SK-N-SH (cell line): ENCODE measurements at regions not wholly inside any gene's neighbourhood (a gene's known extent, or its start where the extent isn't known, plus 50 kb on each side); places are given as distances from the start of the nearest gene placed in this dataset.

Source experiments
- CTCF ChIA-PET: fragments of 300-600, 350-600 bp; formaldehyde crosslinking; extraction: SDS; loops from one replicate; lab custom pipeline; 2021; lab: Yijun Ruan, JAX
- POLR2A ChIA-PET: fragments of 350-600 bp; sonication (Branson Sonifier 250); formaldehyde crosslinking; extraction: SDS; loops from one replicate; lab custom pipeline; 2020; ENCODE audit warnings: antibody characterized with exemption, inconsistent platforms; lab: Yijun Ruan, JAX
- DNase-seq: peaks from one replicate; pipeline ENCODE4 v3.0.0; 2012
- H2AFZ ChIP-seq: fragments of 200-600 bp; sonication (generic); 2 replicates; pipeline ENCODE4 v1.8.1; 2016; ENCODE audit warnings: antibody characterized with exemption, mild to moderate bottlenecking, low read depth
- H3F3A ChIP-seq: fragments of 200-600 bp; sonication (generic); replicated peaks from 2 replicates; pipeline ENCODE3; 2016; ENCODE audit warnings: antibody characterized with exemption, mild to moderate bottlenecking; ENCODE audit not compliant: insufficient read depth
- H3K27ac ChIP-seq, 2 experiments: fragments of 200-500 bp in 1 of 2; fragments of 200-600 bp in 1 of 2; sonication (Bioruptor generic) in 1 of 2; sonication (generic), shearing (Covaris generic) in 1 of 2; 2 replicates each; pipeline versions ENCODE4 v1.5.1 to v1.6.1; 2014 to 2016; ENCODE audit warnings: low read depth in 2 of 2, inconsistent platforms in 1 of 2, low read length in 1 of 2, mild to moderate bottlenecking in 1 of 2, mixed read lengths in 1 of 2
- H3K27me3 ChIP-seq: fragments of 200-600 bp; sonication (generic), shearing (Covaris generic); 2 replicates; pipeline ENCODE4 v1.6.1; 2016; ENCODE audit warnings: mixed run types; ENCODE audit not compliant: insufficient read depth
- H3K36me3 ChIP-seq, 2 experiments: fragments of 200-500 bp in 1 of 2; fragments of 200-600 bp in 1 of 2; sonication (Bioruptor generic) in 1 of 2; sonication (generic) in 1 of 2; replicated peaks in 1 of 2; 2 replicates each; pipeline versions ENCODE3 to v1.5.1; 2014 to 2016; ENCODE audit warnings: low read length in 1 of 2, mild to moderate bottlenecking in 1 of 2; ENCODE audit not compliant: insufficient read depth in 2 of 2, control insufficient read depth in 1 of 2
- H3K4me1 ChIP-seq, 2 experiments: fragments of 200-500 bp in 1 of 2; fragments of 200-600 bp in 1 of 2; sonication (Bioruptor generic) in 1 of 2; sonication (generic), shearing (Covaris generic) in 1 of 2; 2 replicates each; pipeline versions ENCODE4 v1.5.1 to v1.6.1; 2014 to 2016; ENCODE audit warnings: low read depth in 1 of 2, low read length in 1 of 2, mixed run types in 1 of 2; ENCODE audit not compliant: insufficient read depth in 2 of 2, control insufficient read depth in 1 of 2
- H3K4me2 ChIP-seq: fragments of 200-600 bp; sonication (generic), shearing (Covaris generic); 2 replicates; pipeline ENCODE4 v1.6.1; 2017; ENCODE audit warnings: mixed run types
- H3K4me3 ChIP-seq, 2 experiments: fragments of 200-500 bp in 1 of 2; fragments of 200-600 bp in 1 of 2; sonication (Bioruptor generic) in 1 of 2; sonication (generic), shearing (Covaris generic) in 1 of 2; 2 replicates each; pipeline versions ENCODE4 v1.5.1 to v1.8.1; 2014 to 2016; ENCODE audit warnings: low read depth in 2 of 2, inconsistent platforms in 1 of 2, low read length in 1 of 2, mild to moderate bottlenecking in 1 of 2, mixed read lengths in 1 of 2, moderate library complexity in 1 of 2
- H3K79me2 ChIP-seq: fragments of 200-600 bp; sonication (generic); 2 replicates; pipeline ENCODE4 v1.8.1; 2017; ENCODE audit warnings: mild to moderate bottlenecking; ENCODE audit not compliant: insufficient read depth
- H3K9ac ChIP-seq: fragments of 200-600 bp; sonication (generic); 2 replicates; pipeline ENCODE4 v1.6.1; 2017; ENCODE audit warnings: mixed run types
- H3K9me2 ChIP-seq: fragments of 200-600 bp; sonication (generic); 2 replicates; pipeline ENCODE4 v1.6.1; 2017; ENCODE audit warnings: mixed run types
- H3K9me3 ChIP-seq: fragments of 200-600 bp; sonication (generic); 2 replicates; pipeline ENCODE4 v1.6.1; 2017; ENCODE audit warnings: mixed run types, mild to moderate bottlenecking, moderate library complexity
- H4K20me1 ChIP-seq: fragments of 200-600 bp; sonication (generic); 2 replicates; pipeline ENCODE4 v1.6.1; 2017; ENCODE audit warnings: mild to moderate bottlenecking, mixed run types; ENCODE audit not compliant: insufficient read depth
- EP300 ChIP-seq, 2 experiments: IDR thresholded peaks; 2 replicates each; pipeline versions ENCODE4 v1.4.0 to v1.6.1; 2012; ENCODE audit warnings: borderline replicate concordance in 1 of 2, low read depth in 1 of 2, low read length in 1 of 2
- FOXJ3 ChIP-seq: sonication (generic); formaldehyde crosslinking; IDR thresholded peaks from 2 replicates; pipeline ENCODE4 v1.5.1; 2020; ENCODE audit warnings: mild to moderate bottlenecking, missing genetic modification reagents
- FOXM1 ChIP-seq: IDR thresholded peaks from 2 replicates; pipeline ENCODE4 v1.4.0; 2012; ENCODE audit warnings: low read depth, mild to moderate bottlenecking
- GABPA ChIP-seq: IDR thresholded peaks from 2 replicates; pipeline ENCODE4 v1.4.0; 2012; ENCODE audit warnings: low read depth, mild to moderate bottlenecking
- MEF2A ChIP-seq: IDR thresholded peaks from 2 replicates; pipeline ENCODE4 v1.4.0; 2012; ENCODE audit warnings: low read depth, borderline replicate concordance
- MXI1 ChIP-seq: IDR thresholded peaks from 2 replicates; pipeline ENCODE4 v1.6.1; 2012; ENCODE audit warnings: mild to moderate bottlenecking, low read depth, low read length, improper control_type of control experiment
- NFIC ChIP-seq: IDR thresholded peaks from 2 replicates; pipeline ENCODE4 v1.4.0; 2012; ENCODE audit warnings: borderline replicate concordance
- NRF1 ChIP-seq: IDR thresholded peaks from 2 replicates; pipeline ENCODE4 v1.6.1; 2012; ENCODE audit warnings: low read depth, mild to moderate bottlenecking, low read length
- RAD21 ChIP-seq: IDR thresholded peaks from 2 replicates; pipeline ENCODE4 v1.6.1; 2012; ENCODE audit warnings: mild to moderate bottlenecking, low read length
- RXRA ChIP-seq: IDR thresholded peaks from 2 replicates; pipeline ENCODE4 v1.4.0; 2012; ENCODE audit warnings: low read depth, mild to moderate bottlenecking, borderline replicate concordance
- USF2 ChIP-seq: fragments of 150-350 bp; IDR thresholded peaks from 2 replicates; pipeline ENCODE4 v1.6.1; 2017; ENCODE audit warnings: antibody characterized with exemption, low read length, low read depth, borderline replicate concordance
- YY1 ChIP-seq: IDR thresholded peaks from 2 replicates; pipeline ENCODE4 v1.4.0; 2012; ENCODE audit warnings: low read depth, mild to moderate bottlenecking
- WGBS: methylation state at CpG from one replicate; pipeline ENCODE4 v1.1.6; 2017; ENCODE audit warnings: low lambda C conversion rate; 5-methylcytosine and 5-hydroxymethylcytosine counted together
- TF ChIP-seq, protein P1 (sequence below): IDR thresholded peaks from 2 replicates; pipeline ENCODE4 v1.6.1; 2012; ENCODE audit warnings: mild to moderate bottlenecking, low read depth, low read length, moderate library complexity
- TF ChIP-seq, protein P2 (sequence below): fragments of 200-600 bp; sonication (generic); IDR thresholded peaks from 2 replicates; pipeline ENCODE4 v1.6.1; 2017; ENCODE audit warnings: antibody characterized with exemption, mild to moderate bottlenecking, moderate library complexity
- TF ChIP-seq, protein P3 (sequence below): IDR thresholded peaks from 2 replicates; pipeline ENCODE4 v1.4.0; 2012; ENCODE audit warnings: low read depth

- 73% methylated on average over 1 of the region's 1 CpG for WGBS
- H3K79me2 ChIP-seq = no peaks in the 10 kb centered on the region
- TF ChIP-seq YY1 = no peak
- TF ChIP-seq MEF2A = no peak
- TF ChIP-seq USF2 = no peak
- no peak for TF ChIP-seq GABPA
- TF ChIP-seq FOXM1 = no peak
- TF ChIP-seq, protein P1, sequence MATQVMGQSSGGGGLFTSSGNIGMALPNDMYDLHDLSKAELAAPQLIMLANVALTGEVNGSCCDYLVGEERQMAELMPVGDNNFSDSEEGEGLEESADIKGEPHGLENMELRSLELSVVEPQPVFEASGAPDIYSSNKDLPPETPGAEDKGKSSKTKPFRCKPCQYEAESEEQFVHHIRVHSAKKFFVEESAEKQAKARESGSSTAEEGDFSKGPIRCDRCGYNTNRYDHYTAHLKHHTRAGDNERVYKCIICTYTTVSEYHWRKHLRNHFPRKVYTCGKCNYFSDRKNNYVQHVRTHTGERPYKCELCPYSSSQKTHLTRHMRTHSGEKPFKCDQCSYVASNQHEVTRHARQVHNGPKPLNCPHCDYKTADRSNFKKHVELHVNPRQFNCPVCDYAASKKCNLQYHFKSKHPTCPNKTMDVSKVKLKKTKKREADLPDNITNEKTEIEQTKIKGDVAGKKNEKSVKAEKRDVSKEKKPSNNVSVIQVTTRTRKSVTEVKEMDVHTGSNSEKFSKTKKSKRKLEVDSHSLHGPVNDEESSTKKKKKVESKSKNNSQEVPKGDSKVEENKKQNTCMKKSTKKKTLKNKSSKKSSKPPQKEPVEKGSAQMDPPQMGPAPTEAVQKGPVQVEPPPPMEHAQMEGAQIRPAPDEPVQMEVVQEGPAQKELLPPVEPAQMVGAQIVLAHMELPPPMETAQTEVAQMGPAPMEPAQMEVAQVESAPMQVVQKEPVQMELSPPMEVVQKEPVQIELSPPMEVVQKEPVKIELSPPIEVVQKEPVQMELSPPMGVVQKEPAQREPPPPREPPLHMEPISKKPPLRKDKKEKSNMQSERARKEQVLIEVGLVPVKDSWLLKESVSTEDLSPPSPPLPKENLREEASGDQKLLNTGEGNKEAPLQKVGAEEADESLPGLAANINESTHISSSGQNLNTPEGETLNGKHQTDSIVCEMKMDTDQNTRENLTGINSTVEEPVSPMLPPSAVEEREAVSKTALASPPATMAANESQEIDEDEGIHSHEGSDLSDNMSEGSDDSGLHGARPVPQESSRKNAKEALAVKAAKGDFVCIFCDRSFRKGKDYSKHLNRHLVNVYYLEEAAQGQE = no peak
- TF ChIP-seq, protein P2, sequence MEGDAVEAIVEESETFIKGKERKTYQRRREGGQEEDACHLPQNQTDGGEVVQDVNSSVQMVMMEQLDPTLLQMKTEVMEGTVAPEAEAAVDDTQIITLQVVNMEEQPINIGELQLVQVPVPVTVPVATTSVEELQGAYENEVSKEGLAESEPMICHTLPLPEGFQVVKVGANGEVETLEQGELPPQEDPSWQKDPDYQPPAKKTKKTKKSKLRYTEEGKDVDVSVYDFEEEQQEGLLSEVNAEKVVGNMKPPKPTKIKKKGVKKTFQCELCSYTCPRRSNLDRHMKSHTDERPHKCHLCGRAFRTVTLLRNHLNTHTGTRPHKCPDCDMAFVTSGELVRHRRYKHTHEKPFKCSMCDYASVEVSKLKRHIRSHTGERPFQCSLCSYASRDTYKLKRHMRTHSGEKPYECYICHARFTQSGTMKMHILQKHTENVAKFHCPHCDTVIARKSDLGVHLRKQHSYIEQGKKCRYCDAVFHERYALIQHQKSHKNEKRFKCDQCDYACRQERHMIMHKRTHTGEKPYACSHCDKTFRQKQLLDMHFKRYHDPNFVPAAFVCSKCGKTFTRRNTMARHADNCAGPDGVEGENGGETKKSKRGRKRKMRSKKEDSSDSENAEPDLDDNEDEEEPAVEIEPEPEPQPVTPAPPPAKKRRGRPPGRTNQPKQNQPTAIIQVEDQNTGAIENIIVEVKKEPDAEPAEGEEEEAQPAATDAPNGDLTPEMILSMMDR = no peak
- no peak for TF ChIP-seq NFIC
- TF ChIP-seq NRF1 = no peak
- TF ChIP-seq, protein P3, sequence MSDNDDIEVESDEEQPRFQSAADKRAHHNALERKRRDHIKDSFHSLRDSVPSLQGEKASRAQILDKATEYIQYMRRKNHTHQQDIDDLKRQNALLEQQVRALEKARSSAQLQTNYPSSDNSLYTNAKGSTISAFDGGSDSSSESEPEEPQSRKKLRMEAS = no peak
- no peak for TF ChIP-seq MXI1
- no peak for TF ChIP-seq RXRA
- TF ChIP-seq FOXJ3 (CRISPR knock-in tag) = no peak
- no peak for TF ChIP-seq EP300 (IDR thresholded peaks at IDR 0.05; ENCODE audit: borderline replicate concordance in 1 of 2, low read depth in 1 of 2, low read length in 1 of 2)
- no peak for TF ChIP-seq RAD21
- H3K4me1 ChIP-seq = no peaks in the 10 kb centered on the region; a peak in 1 of 4 replicates
- H3K9me3 ChIP-seq = no peaks in the 10 kb centered on the region
- no peak for DNase-seq
- ChIA-PET POLR2A (no interaction called here), CTCF (interaction anchor here (1.4 to 3.8 kb wide), 2 partner anchors 21 to 1057 kb away, joined by 3 to 20 read pairs; no protein-coding TSS in a partner anchor)
- no peak overlapping the region for H2AFZ ChIP-seq
- H3K27ac ChIP-seq = no peak overlapping the region
- H3K9me2 ChIP-seq = no peaks in the 10 kb centered on the region
- H4K20me1 ChIP-seq = no peaks in the 10 kb centered on the region
- H3K27me3 ChIP-seq = no peaks in the 10 kb centered on the region
- H3K4me3 ChIP-seq = no peak overlapping the region
- H3K9ac ChIP-seq = no peak overlapping the region
- H3K36me3 ChIP-seq = no peaks in the 10 kb centered on the region
- no peaks in the 10 kb centered on the region for H3F3A ChIP-seq
- no peak overlapping the region for H3K4me2 ChIP-seq
Measured at GRCh38 chr12:42003031-42003430, 141.6 kb downstream of the GXYLT1 start.
